Gastrocnemius medialis (tissue), 4 donors: ENCODE measurements at regions not wholly inside any gene's neighbourhood (a gene's known extent, or its start where the extent isn't known, plus 50 kb on each side); places are given as distances from the start of the nearest gene placed in this dataset.

Experiments
- POLR2A ChIP-seq, 2 donors: fragments of 450-650 bp; IDR thresholded peaks; one replicate each; pipeline ENCODE4 v1.6.1; 2017; ENCODE audit warnings: antibody characterized with exemption in 2 of 2, mild to moderate bottlenecking in 2 of 2, moderate library complexity in 2 of 2
- TF ChIP-seq, protein P1 (sequence below), 5 experiments: fragments of 450-650 bp in 3 of 5; fragments of 200-600 bp in 2 of 5; sonication (generic) in 2 of 5; IDR thresholded peaks in 4 of 5; conservative IDR thresholded peaks in 1 of 5; 1 replicate in 4 of 5; 2 replicates in 1 of 5; pipeline ENCODE4 v1.5.1; 2016 to 2019; ENCODE audit warnings: antibody characterized with exemption in 5 of 5, mild to moderate bottlenecking in 3 of 5, moderate library complexity in 3 of 5

DNA sequence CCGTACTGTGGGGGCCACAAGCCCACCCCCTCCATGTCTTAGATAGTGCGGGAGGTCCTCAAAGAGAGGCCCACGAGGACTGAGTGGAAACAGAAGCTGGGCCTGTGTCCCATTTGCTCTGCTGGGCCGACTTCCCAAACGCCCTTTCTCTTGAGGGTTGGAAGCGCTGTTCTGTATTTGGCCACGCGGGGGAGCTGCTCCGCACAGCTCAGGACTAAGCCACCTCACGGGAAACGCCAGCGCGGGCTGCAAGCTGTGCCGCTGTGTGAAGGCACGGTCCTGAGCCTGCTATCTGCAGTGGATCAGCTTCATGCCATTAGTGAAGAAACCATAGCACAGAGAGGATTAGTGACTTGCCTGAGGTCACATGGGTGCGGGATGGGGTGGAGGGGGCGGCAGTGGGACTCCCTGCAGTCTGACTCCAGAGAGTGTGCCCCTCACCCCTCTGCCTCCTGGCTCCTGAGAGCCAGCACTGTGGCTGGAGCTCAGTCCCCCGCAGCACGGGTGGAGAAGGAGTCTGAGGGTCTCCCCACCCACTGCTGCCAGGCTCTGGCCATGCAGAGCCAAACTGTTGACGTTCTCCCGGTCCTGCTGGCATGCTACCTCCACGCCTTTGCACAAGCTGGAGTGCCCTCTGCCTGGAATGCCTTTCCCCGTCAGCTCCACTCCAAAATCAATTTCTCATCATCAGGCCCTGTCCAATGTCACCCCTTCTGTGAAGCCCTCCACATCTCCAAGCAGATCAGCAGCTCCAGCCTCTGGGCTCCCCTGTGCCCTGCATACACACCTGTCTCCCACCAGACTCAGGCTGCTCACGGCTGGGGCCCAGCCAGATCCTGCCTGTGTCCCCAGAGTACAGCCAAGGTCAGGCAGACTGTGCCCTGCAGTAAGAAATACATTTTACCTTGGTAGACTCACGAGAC, 51.5 kb upstream of the LRRC32 start:
- TF ChIP-seq, protein P1, sequence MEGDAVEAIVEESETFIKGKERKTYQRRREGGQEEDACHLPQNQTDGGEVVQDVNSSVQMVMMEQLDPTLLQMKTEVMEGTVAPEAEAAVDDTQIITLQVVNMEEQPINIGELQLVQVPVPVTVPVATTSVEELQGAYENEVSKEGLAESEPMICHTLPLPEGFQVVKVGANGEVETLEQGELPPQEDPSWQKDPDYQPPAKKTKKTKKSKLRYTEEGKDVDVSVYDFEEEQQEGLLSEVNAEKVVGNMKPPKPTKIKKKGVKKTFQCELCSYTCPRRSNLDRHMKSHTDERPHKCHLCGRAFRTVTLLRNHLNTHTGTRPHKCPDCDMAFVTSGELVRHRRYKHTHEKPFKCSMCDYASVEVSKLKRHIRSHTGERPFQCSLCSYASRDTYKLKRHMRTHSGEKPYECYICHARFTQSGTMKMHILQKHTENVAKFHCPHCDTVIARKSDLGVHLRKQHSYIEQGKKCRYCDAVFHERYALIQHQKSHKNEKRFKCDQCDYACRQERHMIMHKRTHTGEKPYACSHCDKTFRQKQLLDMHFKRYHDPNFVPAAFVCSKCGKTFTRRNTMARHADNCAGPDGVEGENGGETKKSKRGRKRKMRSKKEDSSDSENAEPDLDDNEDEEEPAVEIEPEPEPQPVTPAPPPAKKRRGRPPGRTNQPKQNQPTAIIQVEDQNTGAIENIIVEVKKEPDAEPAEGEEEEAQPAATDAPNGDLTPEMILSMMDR (IDR thresholded peaks at IDR 0.05 in 4 of 5, conservative IDR thresholded peaks at IDR 0.05 in 1 of 5): peak; percentile 53 to 92 (median 72)
- no peak for TF ChIP-seq POLR2A (IDR thresholded peaks at IDR 0.05)
